CD4-positive, alpha-beta T cell (primary cell): ENCODE measurements at regions not wholly inside any gene's neighbourhood (a gene's known extent, or its start where the extent isn't known, plus 50 kb on each side); places are given as distances from the start of the nearest gene placed in this dataset.

Source experiments
- ATAC-seq: fragments of 200-7000 bp; cut with Tn5 transposase; one replicate; pipeline ENCODE4 v1.10.0; 2022; ENCODE audit warnings: mild to moderate bottlenecking; ENCODE audit not compliant: poor library complexity
- CTCF ChIA-PET: fragments of 350-600 bp; sonication (Branson Sonifier 250); formaldehyde crosslinking; loops from one replicate; lab custom pipeline; 2021; ENCODE audit warnings: antibody characterized with exemption, inconsistent platforms; lab: Charles Lee
- POLR2A ChIA-PET: fragments of 350-600 bp; sonication (Branson Sonifier 250); formaldehyde crosslinking; loops from one replicate; lab custom pipeline; 2021; ENCODE audit warnings: antibody characterized with exemption, inconsistent platforms; lab: Charles Lee
- DNase-seq, 14 experiments: peaks; one replicate each; pipeline ENCODE4 v3.0.0-alpha.2; 2013 to 2020; ENCODE audit warnings: mixed read lengths in 2 of 14
- H3K27ac ChIP-seq, 2 donors: one replicate each; pipeline versions ENCODE4 v1.5.1 to v1.7.0; 2013; ENCODE audit warnings: low read length in 2 of 2, low read depth in 1 of 2, mild to moderate bottlenecking in 1 of 2
- H3K27me3 ChIP-seq, 2 experiments: 1 replicate in 1 of 2; 2 replicates in 1 of 2; pipeline versions ENCODE4 v1.6.1 to v1.7.0; 2013; ENCODE audit warnings: low read length in 2 of 2, control low read depth in 1 of 2, mild to moderate bottlenecking in 1 of 2, moderate library complexity in 1 of 2; ENCODE audit not compliant: insufficient read depth in 2 of 2, control insufficient read depth in 1 of 2
- H3K36me3 ChIP-seq: one replicate; pipeline ENCODE4 v1.6.1; 2013; ENCODE audit warnings: low read length, control low read depth; ENCODE audit not compliant: insufficient read depth
- H3K4me1 ChIP-seq: one replicate; pipeline ENCODE4 v1.6.1; 2013; ENCODE audit warnings: low read length, control low read depth; ENCODE audit not compliant: insufficient read depth
- H3K4me3 ChIP-seq: one replicate; pipeline ENCODE4 v1.5.1; 2013; ENCODE audit warnings: mild to moderate bottlenecking, low read length, moderate library complexity
- H3K9me3 ChIP-seq, 2 experiments: 1 replicate in 1 of 2; 2 replicates in 1 of 2; pipeline versions ENCODE4 v1.6.1 to v1.7.0; 2013; ENCODE audit warnings: low read length in 2 of 2, mild to moderate bottlenecking in 2 of 2, control low read depth in 1 of 2, moderate library complexity in 1 of 2; ENCODE audit not compliant: control insufficient read depth in 1 of 2, insufficient read depth in 1 of 2
- H3K27ac Mint-ChIP-seq: one replicate; pipeline ENCODE4 v1.8.0; 2020; ENCODE audit warnings: mixed read lengths
- H3K27me3 Mint-ChIP-seq: one replicate; pipeline ENCODE4 v1.8.0; 2021; ENCODE audit warnings: mixed read lengths
- H3K36me3 Mint-ChIP-seq: one replicate; pipeline ENCODE4 v1.8.0; 2021; ENCODE audit warnings: low read depth, mixed read lengths
- H3K4me1 Mint-ChIP-seq: one replicate; pipeline ENCODE4 v1.8.0; 2021; ENCODE audit warnings: low read depth, mixed read lengths
- H3K4me3 Mint-ChIP-seq: one replicate; pipeline ENCODE4 v1.8.0; 2020; ENCODE audit warnings: mild to moderate bottlenecking, mixed read lengths
- H3K9me3 Mint-ChIP-seq: one replicate; pipeline ENCODE4 v1.8.0; 2020; ENCODE audit warnings: mixed read lengths
- intact Hi-C, 2 experiments: fragments of 100-400 bp; cut with DNase I in 1 of 2; cut with micrococcal nuclease in 1 of 2; formaldehyde crosslinking; loops; one replicate each; pipeline versions ENCODE4 v1.15.1 to v1.9.0; 2023 to 2025; cut with DNase I, micrococcal nuclease
- TF ChIP-seq, protein P1 (sequence below): fragments of 200-600 bp; IDR thresholded peaks from one replicate; pipeline ENCODE4 v1.8.0; 2022; ENCODE audit warnings: antibody characterized with exemption, mild to moderate bottlenecking

DNA sequence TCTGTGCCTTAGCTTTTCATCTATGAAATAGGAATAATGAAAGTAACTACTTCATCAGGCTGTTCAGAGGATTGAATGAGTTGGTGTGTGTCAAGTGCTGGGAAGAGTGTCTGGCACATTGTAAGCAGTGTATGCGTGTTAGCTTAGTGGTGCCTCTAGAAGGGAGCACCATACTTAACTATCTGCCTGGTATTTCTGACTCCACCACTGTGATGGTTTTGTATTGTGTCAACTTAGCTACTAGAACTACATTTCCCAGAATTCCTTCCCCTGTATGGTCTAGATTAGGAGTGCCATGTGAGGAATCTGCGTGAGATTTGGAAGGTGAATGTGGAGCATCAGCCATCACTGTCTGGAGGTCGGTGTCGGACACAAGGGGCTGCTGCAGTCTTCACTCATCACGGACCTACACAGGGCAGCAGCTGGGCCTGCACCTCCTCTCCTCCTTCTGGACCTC, 115.4 kb upstream of the GALNT15 start:
- H3K27me3 ChIP-seq = no peaks in the 10 kb centered on the region
- no peaks in the 10 kb centered on the region for H3K36me3 Mint-ChIP-seq
- no peak overlapping the region for H3K27ac Mint-ChIP-seq
- H3K27ac ChIP-seq = no peak overlapping the region
- H3K36me3 ChIP-seq = no peaks in the 10 kb centered on the region
- no peak overlapping the region for H3K4me3 ChIP-seq
- no peaks in the 10 kb centered on the region for H3K9me3 ChIP-seq
- no peaks in the 10 kb centered on the region for H3K4me1 ChIP-seq
- TF ChIP-seq, protein P1, sequence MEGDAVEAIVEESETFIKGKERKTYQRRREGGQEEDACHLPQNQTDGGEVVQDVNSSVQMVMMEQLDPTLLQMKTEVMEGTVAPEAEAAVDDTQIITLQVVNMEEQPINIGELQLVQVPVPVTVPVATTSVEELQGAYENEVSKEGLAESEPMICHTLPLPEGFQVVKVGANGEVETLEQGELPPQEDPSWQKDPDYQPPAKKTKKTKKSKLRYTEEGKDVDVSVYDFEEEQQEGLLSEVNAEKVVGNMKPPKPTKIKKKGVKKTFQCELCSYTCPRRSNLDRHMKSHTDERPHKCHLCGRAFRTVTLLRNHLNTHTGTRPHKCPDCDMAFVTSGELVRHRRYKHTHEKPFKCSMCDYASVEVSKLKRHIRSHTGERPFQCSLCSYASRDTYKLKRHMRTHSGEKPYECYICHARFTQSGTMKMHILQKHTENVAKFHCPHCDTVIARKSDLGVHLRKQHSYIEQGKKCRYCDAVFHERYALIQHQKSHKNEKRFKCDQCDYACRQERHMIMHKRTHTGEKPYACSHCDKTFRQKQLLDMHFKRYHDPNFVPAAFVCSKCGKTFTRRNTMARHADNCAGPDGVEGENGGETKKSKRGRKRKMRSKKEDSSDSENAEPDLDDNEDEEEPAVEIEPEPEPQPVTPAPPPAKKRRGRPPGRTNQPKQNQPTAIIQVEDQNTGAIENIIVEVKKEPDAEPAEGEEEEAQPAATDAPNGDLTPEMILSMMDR = no peak
- no peak overlapping the region for H3K4me3 Mint-ChIP-seq
- no peak for DNase-seq
- ATAC-seq = no peak
- POLR2A ChIA-PET = no interaction called here
- intact Hi-C loops = no loop called here
- H3K4me1 Mint-ChIP-seq = no peaks in the 10 kb centered on the region
- no peaks in the 10 kb centered on the region for H3K9me3 Mint-ChIP-seq
- H3K27me3 Mint-ChIP-seq = peaks cover 15% of the 10 kb centered on the region
- CTCF ChIA-PET = no interaction called here

DNA sequence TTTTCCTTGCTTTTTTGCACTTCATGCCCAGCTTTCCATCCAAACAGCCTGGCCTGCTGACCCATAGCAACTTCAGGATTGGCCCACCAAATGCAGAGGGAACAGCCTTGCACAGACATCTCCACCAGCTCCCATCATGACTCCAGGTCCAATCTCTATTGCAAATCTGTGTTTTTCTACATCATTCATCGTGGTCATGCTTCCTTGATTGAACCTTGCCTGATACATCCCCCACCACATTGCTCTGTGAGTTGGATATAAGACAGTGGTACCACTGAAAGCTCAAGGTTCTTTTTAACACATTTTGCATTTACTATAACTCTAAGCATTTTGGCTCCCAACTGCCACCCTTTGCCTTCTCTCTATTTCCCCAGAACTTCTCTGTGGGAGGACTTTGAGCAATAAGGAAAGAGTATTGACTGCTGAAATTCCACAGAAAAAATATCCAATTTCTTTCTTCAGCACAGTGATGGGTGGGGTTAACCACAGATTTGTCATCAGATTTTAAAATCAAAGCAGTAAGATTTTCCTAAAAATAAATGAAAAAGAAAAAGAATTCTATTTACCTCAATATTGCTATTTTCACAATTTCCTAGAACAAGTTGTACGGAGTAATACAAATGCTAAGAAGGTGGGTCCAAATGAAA, 114.6 kb upstream of the GALNT15 start:
- ChIA-PET POLR2A (no interaction called here), CTCF (no interaction called here)
- Mint-ChIP-seq H3K27ac (no peak overlapping the region), H3K4me1 (no peaks in the 10 kb centered on the region), H3K36me3 (no peaks in the 10 kb centered on the region), H3K4me3 (no peak overlapping the region), H3K27me3 (peaks cover 15% of the 10 kb centered on the region), H3K9me3 (no peaks in the 10 kb centered on the region)
- Histone ChIP-seq H3K36me3 (no peaks in the 10 kb centered on the region), H3K9me3 (no peaks in the 10 kb centered on the region), H3K27me3 (no peaks in the 10 kb centered on the region), H3K4me1 (no peaks in the 10 kb centered on the region), H3K27ac (no peak overlapping the region), H3K4me3 (no peak overlapping the region)
- intact Hi-C loops = no loop called here
- TF ChIP-seq, protein P1 = no peak
- DNase-seq (no peak), ATAC-seq (no peak)

DNA sequence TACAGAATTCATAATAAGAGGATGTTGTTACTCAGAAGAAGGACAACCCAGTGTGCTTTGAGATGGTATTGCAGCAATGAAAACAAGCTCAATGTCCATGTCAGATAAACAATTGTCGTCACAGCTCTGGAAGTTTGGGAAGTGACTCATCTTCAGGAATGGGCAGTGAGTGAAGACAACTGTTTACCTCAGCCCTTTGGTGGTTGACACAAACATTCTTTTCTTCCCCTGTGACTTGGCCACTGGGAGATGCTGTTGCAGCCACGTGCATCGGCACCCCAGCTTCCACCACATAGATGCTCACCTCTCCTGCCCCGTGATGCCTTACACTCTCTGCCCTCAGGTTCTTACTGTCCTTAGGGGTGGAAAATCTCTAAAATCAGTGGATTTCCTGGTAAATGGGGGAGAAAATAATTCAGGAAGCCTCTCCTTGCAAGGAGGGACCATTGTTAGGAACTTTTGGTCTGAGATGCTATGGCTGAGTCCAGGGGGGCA, 114.1 kb upstream of the GALNT15 start:
- H3K27ac Mint-ChIP-seq = no peak overlapping the region
- H3K4me3 Mint-ChIP-seq = no peak overlapping the region
- H3K9me3 Mint-ChIP-seq = no peaks in the 10 kb centered on the region
- intact Hi-C loops = no loop called here
- ChIA-PET POLR2A (no interaction called here), CTCF (no interaction called here)
- H3K36me3 Mint-ChIP-seq = no peaks in the 10 kb centered on the region
- Histone ChIP-seq H3K4me3 (no peak overlapping the region), H3K9me3 (no peaks in the 10 kb centered on the region), H3K27ac (no peak overlapping the region), H3K4me1 (no peaks in the 10 kb centered on the region), H3K36me3 (no peaks in the 10 kb centered on the region), H3K27me3 (no peaks in the 10 kb centered on the region)
- no peaks in the 10 kb centered on the region for H3K4me1 Mint-ChIP-seq
- DNase-seq = no peak
- TF ChIP-seq, protein P1 = no peak
- ATAC-seq = no peak
- H3K27me3 Mint-ChIP-seq = peaks cover 15% of the 10 kb centered on the region
